DND-41 (cell line): ENCODE measurements at regions not wholly inside any gene's neighbourhood (a gene's known extent, or its start where the extent isn't known, plus 50 kb on each side); places are given as distances from the start of the nearest gene placed in this dataset.

Experiments
- EZH2 ChIP-seq: IDR thresholded peaks from 3 replicates; pipeline ENCODE4 v1.6.1; 2012; ENCODE audit warnings: borderline replicate concordance, low read depth, mild to moderate bottlenecking, moderate library complexity, low read length, inconsistent platforms; ENCODE audit not compliant: severe bottlenecking
- TF ChIP-seq, protein P1 (sequence below): IDR thresholded peaks from 2 replicates; pipeline ENCODE4 v1.5.1; 2012; ENCODE audit warnings: borderline replicate concordance, low read length, moderate library complexity, mild to moderate bottlenecking; ENCODE audit not compliant: poor library complexity, severe bottlenecking; ENCODE audit errors: extremely low read depth

DNA sequence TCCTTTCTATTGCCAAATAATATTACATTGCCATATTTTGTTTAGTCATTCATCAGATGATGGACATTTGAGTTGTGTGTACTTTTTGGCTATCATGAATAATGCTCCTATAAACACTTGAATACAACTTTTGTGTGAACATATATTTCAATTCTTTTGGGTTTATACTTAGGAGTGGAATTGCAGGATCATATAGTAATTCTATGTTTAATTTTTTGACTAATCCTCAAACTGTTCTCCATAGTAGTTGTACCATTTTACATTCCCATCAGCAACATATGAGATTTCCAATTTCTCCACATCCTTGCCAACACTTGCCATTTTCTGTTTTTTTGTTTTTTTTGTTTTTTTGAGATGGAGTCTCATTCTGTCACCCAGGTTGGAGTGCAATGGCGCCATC, 87.2 kb downstream of the B3GNT2 start:
- TF ChIP-seq, protein P1, sequence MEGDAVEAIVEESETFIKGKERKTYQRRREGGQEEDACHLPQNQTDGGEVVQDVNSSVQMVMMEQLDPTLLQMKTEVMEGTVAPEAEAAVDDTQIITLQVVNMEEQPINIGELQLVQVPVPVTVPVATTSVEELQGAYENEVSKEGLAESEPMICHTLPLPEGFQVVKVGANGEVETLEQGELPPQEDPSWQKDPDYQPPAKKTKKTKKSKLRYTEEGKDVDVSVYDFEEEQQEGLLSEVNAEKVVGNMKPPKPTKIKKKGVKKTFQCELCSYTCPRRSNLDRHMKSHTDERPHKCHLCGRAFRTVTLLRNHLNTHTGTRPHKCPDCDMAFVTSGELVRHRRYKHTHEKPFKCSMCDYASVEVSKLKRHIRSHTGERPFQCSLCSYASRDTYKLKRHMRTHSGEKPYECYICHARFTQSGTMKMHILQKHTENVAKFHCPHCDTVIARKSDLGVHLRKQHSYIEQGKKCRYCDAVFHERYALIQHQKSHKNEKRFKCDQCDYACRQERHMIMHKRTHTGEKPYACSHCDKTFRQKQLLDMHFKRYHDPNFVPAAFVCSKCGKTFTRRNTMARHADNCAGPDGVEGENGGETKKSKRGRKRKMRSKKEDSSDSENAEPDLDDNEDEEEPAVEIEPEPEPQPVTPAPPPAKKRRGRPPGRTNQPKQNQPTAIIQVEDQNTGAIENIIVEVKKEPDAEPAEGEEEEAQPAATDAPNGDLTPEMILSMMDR, result no peak
- no peak for TF ChIP-seq EZH2
